ENCODE measurements at regions not wholly inside any gene's neighbourhood (a gene's known extent, or its start where the extent isn't known, plus 50 kb on each side); places are given as distances from the start of the nearest gene placed in this dataset.

DNA sequence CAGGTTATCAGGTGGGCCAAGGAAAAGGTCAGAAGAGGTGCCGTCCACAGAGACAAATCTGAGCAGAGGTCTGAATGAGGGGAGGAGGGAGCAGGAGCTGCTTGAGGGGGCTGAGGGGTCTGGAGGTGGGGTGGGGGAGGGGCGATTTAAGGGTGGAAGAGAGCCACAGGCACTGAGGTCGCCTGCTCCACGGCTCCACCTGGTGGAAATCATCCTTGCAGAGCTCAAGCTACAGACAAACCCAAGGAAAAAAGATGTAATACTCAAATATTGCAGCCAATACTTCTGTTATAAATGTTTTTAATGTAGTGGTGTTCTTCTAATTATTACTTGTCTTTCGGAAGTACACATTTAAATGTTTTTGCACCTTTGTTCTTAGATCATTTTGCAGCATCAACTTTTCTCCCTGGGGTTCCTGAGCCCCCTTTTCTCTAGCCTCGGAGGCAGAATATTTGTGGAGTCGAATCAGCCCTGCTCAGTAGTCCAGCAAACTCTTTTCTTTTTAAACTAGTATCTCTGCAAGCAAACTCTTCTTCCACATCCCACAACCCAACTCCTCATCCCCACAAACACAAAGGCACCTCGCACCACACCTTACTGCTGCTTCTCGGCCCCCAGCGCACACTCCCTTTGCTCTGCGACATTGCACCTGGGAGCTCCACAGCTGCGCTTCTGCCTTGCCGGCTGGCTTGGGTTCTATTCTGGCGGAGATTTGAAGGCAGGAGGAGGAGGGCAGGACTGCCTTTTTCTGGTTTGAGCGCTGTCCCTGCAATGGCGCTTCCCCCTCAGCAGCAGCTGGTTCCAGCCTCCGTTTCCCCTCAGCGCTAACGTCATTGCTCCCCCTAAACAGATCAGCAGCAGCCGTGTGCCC is 51.0 kb upstream of the TFAP2A start:
- peak in 2 of 56 donors; percentile 2 to 4 for DNase-seq
